Uterus (tissue), 2 donors: ENCODE measurements at regions not wholly inside any gene's neighbourhood (a gene's known extent, or its start where the extent isn't known, plus 50 kb on each side); places are given as distances from the start of the nearest gene placed in this dataset.

Experiments
- CTCF ChIP-seq, 4 experiments: fragments of 200-600 bp in 2 of 4; fragments of 450-650 bp in 2 of 4; sonication (generic) in 2 of 4; IDR thresholded peaks; one replicate each; pipeline ENCODE4 v1.5.1; 2016 to 2019; ENCODE audit warnings: antibody characterized with exemption in 4 of 4, mild to moderate bottlenecking in 2 of 4, moderate library complexity in 1 of 4
- POLR2A ChIP-seq, 2 donors: fragments of 450-650 bp; IDR thresholded peaks; one replicate each; pipeline ENCODE4 v1.6.1; 2016; ENCODE audit warnings: antibody characterized with exemption in 2 of 2, mild to moderate bottlenecking in 1 of 2, moderate library complexity in 1 of 2

GRCh38 chr6:3918469-3918868 is 69.3 kb downstream of the FAM50B start:
- TF ChIP-seq CTCF (IDR thresholded peaks at IDR 0.05) (no peak), POLR2A (IDR thresholded peaks at IDR 0.05) (no peak)
